ENCODE measurements at regions not wholly inside any gene's neighbourhood (a gene's known extent, or its start where the extent isn't known, plus 50 kb on each side); places are given as distances from the start of the nearest gene placed in this dataset.

- FAIRE-seq, result no peak
- no peak for DNase-seq (ENCODE audit: insufficient read length, low spot score)
- TF ChIP-seq POLR2A (IDR thresholded peaks at IDR 0.05; ENCODE audit: low read depth, low read length), result no peak
Observed at GRCh38 chr9:95609426-95609825, 92.7 kb upstream of the PTCH1 start.

- FAIRE-seq, result no peak
- no peak for DNase-seq (ENCODE audit: insufficient read length, low spot score)
- TF ChIP-seq POLR2A (IDR thresholded peaks at IDR 0.05; ENCODE audit: low read depth, low read length), result no peak
Observed at GRCh38 chr9:95608341-95608740, 91.6 kb upstream of the PTCH1 start.

GRCh38 chr9:95607507-95607906 lies 90.7 kb upstream of the PTCH1 start:
- DNase-seq (ENCODE audit: insufficient read length, low spot score) (no peak), FAIRE-seq (no peak)
- no peak for TF ChIP-seq POLR2A (IDR thresholded peaks at IDR 0.05; ENCODE audit: low read depth, low read length)

GRCh38 chr9:95606489-95607350 lies 89.9 kb upstream of the PTCH1 start:
- FAIRE-seq, result no peak
- no peak for TF ChIP-seq POLR2A (IDR thresholded peaks at IDR 0.05; ENCODE audit: low read depth, low read length)
- no peak for DNase-seq (ENCODE audit: insufficient read length, low spot score)

GRCh38 chr9:95605816-95606488 lies 89.2 kb upstream of the PTCH1 start:
- TF ChIP-seq POLR2A (IDR thresholded peaks at IDR 0.05; ENCODE audit: low read depth, low read length), result no peak
- no peak for DNase-seq (ENCODE audit: insufficient read length, low spot score)

GRCh38 chr9:95605101-95605500 lies 88.3 kb upstream of the PTCH1 start:
- FAIRE-seq, result no peak
- no peak for TF ChIP-seq POLR2A (IDR thresholded peaks at IDR 0.05; ENCODE audit: low read depth, low read length)
- DNase-seq (ENCODE audit: insufficient read length, low spot score), result no peak

More at GRCh38 chr9:95605816-95606488, 89.2 kb upstream of the PTCH1 start:
- no peak for FAIRE-seq

GRCh38 chr9:95598236-95598635 lies 81.5 kb upstream of the PTCH1 start:
- FAIRE-seq (no peak), DNase-seq (ENCODE audit: insufficient read length, low spot score) (no peak)
- no peak for TF ChIP-seq POLR2A (IDR thresholded peaks at IDR 0.05; ENCODE audit: low read depth, low read length)

GRCh38 chr9:95595721-95596295 lies 79.0 kb upstream of the PTCH1 start:
- DNase-seq (ENCODE audit: insufficient read length, low spot score) (no peak), FAIRE-seq (no peak)
- TF ChIP-seq POLR2A (IDR thresholded peaks at IDR 0.05; ENCODE audit: low read depth, low read length), result no peak

GRCh38 chr9:95592931-95593330 lies 76.2 kb upstream of the PTCH1 start:
- no peak for TF ChIP-seq POLR2A (IDR thresholded peaks at IDR 0.05; ENCODE audit: low read depth, low read length)
- DNase-seq (ENCODE audit: insufficient read length, low spot score) (no peak), FAIRE-seq (no peak)

- DNase-seq (ENCODE audit: insufficient read length, low spot score), result no peak
- no peak for TF ChIP-seq POLR2A (IDR thresholded peaks at IDR 0.05; ENCODE audit: low read depth, low read length)
Observed at GRCh38 chr9:95588724-95589588, 72.2 kb upstream of the PTCH1 start.

GRCh38 chr9:95587021-95587964 lies 70.5 kb upstream of the PTCH1 start:
- TF ChIP-seq POLR2A (IDR thresholded peaks at IDR 0.05; ENCODE audit: low read depth, low read length), result no peak
- FAIRE-seq, result no peak
- DNase-seq (ENCODE audit: insufficient read length, low spot score), result no peak

More at GRCh38 chr9:95588724-95589588, 72.2 kb upstream of the PTCH1 start:
- no peak for FAIRE-seq

GRCh38 chr9:95586326-95586725 lies 69.6 kb upstream of the PTCH1 start:
- DNase-seq (ENCODE audit: insufficient read length, low spot score) (no peak), FAIRE-seq (no peak)
- no peak for TF ChIP-seq POLR2A (IDR thresholded peaks at IDR 0.05; ENCODE audit: low read depth, low read length)

GRCh38 chr9:95585824-95586223 lies 69.1 kb upstream of the PTCH1 start:
- no peak for FAIRE-seq

More at GRCh38 chr9:95585824-95586223, 69.1 kb upstream of the PTCH1 start:
- no peak for DNase-seq (ENCODE audit: insufficient read length, low spot score)
- TF ChIP-seq POLR2A (IDR thresholded peaks at IDR 0.05; ENCODE audit: low read depth, low read length), result no peak

All from H54 (cell line).